ENCODE measurements at regions not wholly inside any gene's neighbourhood (a gene's known extent, or its start where the extent isn't known, plus 50 kb on each side); places are given as distances from the start of the nearest gene placed in this dataset.

DNA sequence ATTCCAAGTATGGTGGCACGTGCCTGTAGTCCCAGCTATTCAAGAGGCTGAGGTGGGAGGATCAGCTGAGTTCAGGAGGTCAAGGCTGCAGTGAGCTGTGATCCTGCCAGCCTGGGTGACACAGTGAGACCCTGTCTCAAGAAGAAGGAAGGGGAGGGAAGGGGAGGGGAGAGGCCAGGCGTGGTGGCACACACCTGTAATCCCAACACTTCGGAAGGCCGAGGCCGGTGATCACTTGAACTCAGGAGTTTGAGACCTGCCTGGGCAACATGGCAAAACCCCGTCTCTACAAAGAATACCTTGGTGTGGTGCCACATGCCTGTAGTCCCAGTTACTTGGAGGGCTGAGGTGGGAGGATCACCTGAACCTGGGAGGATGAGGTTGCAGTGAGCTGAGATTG is 145.7 kb downstream of the SHANK2 start:
- Histone ChIP-seq H3K4me1 (peaks cover 4% of the 10 kb centered on the region), H3K4me3 (no peak overlapping the region), H3K9me3 (no peaks in the 10 kb centered on the region), H3K27me3 (no peaks in the 10 kb centered on the region), H3K27ac (no peak overlapping the region), H3K36me3 (replicated peaks in 1 of 2; ENCODE audit: insufficient read depth in 1 of 2, low read depth in 2 of 2) (peaks cover 0 to 4% of the 10 kb centered on the region in 2 donors)
- intact Hi-C loops (cut with DNase I) = loop anchor here (5.0 kb wide), 1 partner anchor 326 kb away; no protein-coding TSS in a partner anchor
- no peak for TF ChIP-seq POLR2A (IDR thresholded peaks at IDR 0.05)
- TF ChIP-seq, protein P1, sequence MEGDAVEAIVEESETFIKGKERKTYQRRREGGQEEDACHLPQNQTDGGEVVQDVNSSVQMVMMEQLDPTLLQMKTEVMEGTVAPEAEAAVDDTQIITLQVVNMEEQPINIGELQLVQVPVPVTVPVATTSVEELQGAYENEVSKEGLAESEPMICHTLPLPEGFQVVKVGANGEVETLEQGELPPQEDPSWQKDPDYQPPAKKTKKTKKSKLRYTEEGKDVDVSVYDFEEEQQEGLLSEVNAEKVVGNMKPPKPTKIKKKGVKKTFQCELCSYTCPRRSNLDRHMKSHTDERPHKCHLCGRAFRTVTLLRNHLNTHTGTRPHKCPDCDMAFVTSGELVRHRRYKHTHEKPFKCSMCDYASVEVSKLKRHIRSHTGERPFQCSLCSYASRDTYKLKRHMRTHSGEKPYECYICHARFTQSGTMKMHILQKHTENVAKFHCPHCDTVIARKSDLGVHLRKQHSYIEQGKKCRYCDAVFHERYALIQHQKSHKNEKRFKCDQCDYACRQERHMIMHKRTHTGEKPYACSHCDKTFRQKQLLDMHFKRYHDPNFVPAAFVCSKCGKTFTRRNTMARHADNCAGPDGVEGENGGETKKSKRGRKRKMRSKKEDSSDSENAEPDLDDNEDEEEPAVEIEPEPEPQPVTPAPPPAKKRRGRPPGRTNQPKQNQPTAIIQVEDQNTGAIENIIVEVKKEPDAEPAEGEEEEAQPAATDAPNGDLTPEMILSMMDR (IDR thresholded peaks at IDR 0.05) = no peak
- ATAC-seq (no peak), DNase-seq (no peak)
- WGBS, 2 donors = 84 to 100% methylated on average over 2 to 6 of the region's 6 CpGs

DNA sequence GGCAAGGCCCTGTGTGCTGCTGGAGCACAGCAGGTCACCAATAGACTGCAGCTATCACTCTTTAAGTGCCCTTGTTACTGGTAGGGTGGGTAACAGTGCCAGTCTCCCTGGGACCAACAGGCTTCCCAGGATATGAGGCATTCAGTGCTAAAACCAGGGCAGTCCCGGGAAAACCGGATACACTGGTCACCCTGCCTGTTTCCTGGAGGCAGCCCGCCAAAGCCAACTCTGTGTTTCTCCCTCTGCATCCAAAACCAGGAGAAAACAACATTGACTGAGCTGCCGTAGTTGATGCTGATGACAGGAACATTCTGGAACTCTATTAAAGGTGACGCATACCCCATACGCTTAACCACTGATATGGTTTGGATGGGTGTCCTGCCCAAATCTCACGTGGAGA is 149.1 kb downstream of the SHANK2 start:
- no peaks in the 10 kb centered on the region for H3K36me3 ChIP-seq (replicated peaks in 1 of 2; ENCODE audit: insufficient read depth in 1 of 2, low read depth in 2 of 2)
- ATAC-seq = peak; percentile 77
- no peak overlapping the region for H3K4me3 ChIP-seq
- 50 to 51% methylated on average over 1 to 7 of the region's 7 CpGs for WGBS, 2 donors
- DNase-seq = peak; percentile 42 to 69 (median 68)
- no peaks in the 10 kb centered on the region for H3K9me3 ChIP-seq
- H3K27me3 ChIP-seq = no peaks in the 10 kb centered on the region
- H3K4me1 ChIP-seq = peaks cover 4% of the 10 kb centered on the region
- H3K27ac ChIP-seq = peak overlapping the region; percentile 54 to 68 (median 62)
- TF ChIP-seq, protein P1 (IDR thresholded peaks at IDR 0.05) = no peak
- TF ChIP-seq POLR2A (IDR thresholded peaks at IDR 0.05) = no peak
- intact Hi-C loops (cut with DNase I) = no loop called here

DNA sequence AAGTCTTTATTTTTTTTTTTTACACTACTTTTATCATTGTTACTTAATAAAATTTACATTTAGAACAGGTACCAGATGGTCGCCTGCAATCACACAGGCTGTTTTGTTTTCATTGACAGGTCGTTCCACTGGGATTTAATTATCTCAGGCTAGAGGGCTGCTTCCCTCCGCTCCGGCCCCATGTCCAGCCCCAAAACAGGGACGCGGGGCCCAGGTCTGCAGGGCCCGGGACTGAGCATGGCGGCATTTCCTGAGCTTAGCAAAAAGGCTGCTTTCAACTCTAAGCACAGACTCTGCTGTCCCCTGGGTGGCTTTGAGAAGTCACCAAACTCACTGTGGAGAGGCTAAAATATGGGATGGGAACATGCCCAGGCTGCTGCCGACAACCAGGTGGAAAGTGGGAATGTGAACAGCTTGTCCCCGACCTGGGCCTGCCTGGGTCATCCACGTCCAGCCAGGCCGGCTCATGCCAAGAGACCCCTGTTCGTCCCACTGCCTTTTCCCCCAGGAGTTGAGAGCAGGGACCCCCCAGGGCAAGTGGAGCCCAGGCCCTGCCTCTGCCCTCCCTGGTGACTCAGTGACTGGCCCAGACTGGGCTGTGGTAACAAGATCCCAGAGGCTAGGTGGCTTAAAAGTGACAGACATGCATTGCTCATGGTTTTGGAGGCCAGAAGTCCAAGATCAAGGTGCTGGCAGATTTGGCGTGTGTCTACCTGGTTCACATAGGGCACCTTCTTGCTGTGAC is 150.0 kb downstream of the SHANK2 start:
- DNase-seq (no peak), ATAC-seq (no peak)
- H3K36me3 ChIP-seq (replicated peaks in 1 of 2; ENCODE audit: insufficient read depth in 1 of 2, low read depth in 2 of 2) = no peaks in the 10 kb centered on the region
- no peaks in the 10 kb centered on the region for H3K27me3 ChIP-seq
- peaks cover 4% of the 10 kb centered on the region for H3K4me1 ChIP-seq
- H3K9me3 ChIP-seq = no peaks in the 10 kb centered on the region
- 85 to 87% methylated on average over 9 to 14 of the region's 14 CpGs for WGBS, 2 donors
- TF ChIP-seq POLR2A (IDR thresholded peaks at IDR 0.05) = no peak
- TF ChIP-seq, protein P1 (IDR thresholded peaks at IDR 0.05) = no peak
- no peak overlapping the region for H3K4me3 ChIP-seq
- H3K27ac ChIP-seq = peak overlapping the region; percentile 54 to 68 (median 62)
- intact Hi-C loops (cut with DNase I) = no loop called here

DNA sequence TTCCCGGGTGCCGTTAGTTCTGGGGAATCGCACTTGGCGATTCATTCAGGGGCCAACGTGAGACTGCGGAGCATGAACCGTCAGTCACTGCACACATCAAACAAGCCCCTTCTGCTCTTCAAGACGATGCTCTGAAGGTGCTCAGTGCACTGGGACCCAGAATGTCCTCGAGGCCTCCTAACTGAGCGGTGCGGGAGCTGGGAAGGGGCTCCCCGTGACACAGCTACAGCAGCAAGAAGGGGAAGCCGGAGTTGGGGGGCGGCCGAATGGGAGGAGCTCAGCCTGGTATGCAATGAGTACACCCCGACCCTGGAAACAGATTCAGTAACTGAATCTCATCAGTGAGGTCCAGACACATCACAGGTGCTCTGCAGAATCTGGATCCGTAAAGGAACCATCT is 150.8 kb downstream of the SHANK2 start:
- ATAC-seq = no peak
- Histone ChIP-seq H3K4me3 (no peak overlapping the region), H3K4me1 (peaks cover 4% of the 10 kb centered on the region), H3K36me3 (replicated peaks in 1 of 2; ENCODE audit: insufficient read depth in 1 of 2, low read depth in 2 of 2) (no peaks in the 10 kb centered on the region), H3K27me3 (no peaks in the 10 kb centered on the region), H3K9me3 (no peaks in the 10 kb centered on the region), H3K27ac (no peak overlapping the region)
- intact Hi-C loops (cut with DNase I) = no loop called here
- DNase-seq = no peak
- TF ChIP-seq, protein P1 (IDR thresholded peaks at IDR 0.05) = no peak
- TF ChIP-seq POLR2A (IDR thresholded peaks at IDR 0.05) = no peak
- 85 to 90% methylated on average over 13 to 17 of the region's 17 CpGs for WGBS, 2 donors

- Histone ChIP-seq H3K27ac (no peak overlapping the region), H3K36me3 (replicated peaks in 1 of 2; ENCODE audit: insufficient read depth in 1 of 2, low read depth in 2 of 2) (no peaks in the 10 kb centered on the region), H3K4me1 (peaks cover 4% of the 10 kb centered on the region), H3K4me3 (no peak overlapping the region), H3K9me3 (no peaks in the 10 kb centered on the region), H3K27me3 (no peaks in the 10 kb centered on the region)
- DNase-seq (no peak), ATAC-seq (no peak)
- intact Hi-C loops (cut with DNase I) = no loop called here
- 88% methylated on average over 7 of the region's 7 CpGs for WGBS, 2 donors
- no peak for TF ChIP-seq POLR2A (IDR thresholded peaks at IDR 0.05)
- TF ChIP-seq, protein P1 (IDR thresholded peaks at IDR 0.05) = no peak
Observed at GRCh38 chr11:71101046-71101445, 151.3 kb downstream of the SHANK2 start.
